Embryonic facial prominence (tissue), 1 donor: ENCODE measurements at regions not wholly inside any gene's neighbourhood (a gene's known extent, or its start where the extent isn't known, plus 50 kb on each side); places are given as distances from the start of the nearest gene placed in this dataset.
"Not testable (repeated sequence)": the region's sequence is repeated elsewhere in the genome, so short reads cannot be mapped to it uniquely, and the experiment has no call there.

Experiments
- DNase-seq: peaks from one replicate; pipeline ENCODE4 v3.0.0-alpha.2; 2016; ENCODE audit errors: extremely low spot score

GRCh38 chr17:13442361-13442760, 159.4 kb downstream of the HS3ST3A1 start:
- DNase-seq = no peak

GRCh38 chr17:13441873-13442272, 159.9 kb downstream of the HS3ST3A1 start:
- DNase-seq = no peak

- DNase-seq = no peak
Observed at GRCh38 chr17:13437966-13438779, 163.6 kb downstream of the HS3ST3A1 start.

- no peak for DNase-seq
Observed at GRCh38 chr17:13435230-13435629, 166.5 kb downstream of the HS3ST3A1 start.

- no peak for DNase-seq
Observed at GRCh38 chr17:13429201-13429600, 172.5 kb downstream of the HS3ST3A1 start.

- DNase-seq = no peak
Observed at GRCh38 chr17:13428611-13429042, 173.1 kb downstream of the HS3ST3A1 start.

- no peak for DNase-seq
Observed at GRCh38 chr17:13426991-13427390, 174.7 kb downstream of the HS3ST3A1 start.

- no peak for DNase-seq
Observed at GRCh38 chr17:13425390-13425789, 176.3 kb downstream of the HS3ST3A1 start.

GRCh38 chr17:13421581-13422130, 180.1 kb downstream of the HS3ST3A1 start:
- no peak for DNase-seq

- DNase-seq = no peak
Observed at GRCh38 chr17:13420878-13421277, 180.9 kb downstream of the HS3ST3A1 start.

- DNase-seq = no peak
Observed at GRCh38 chr17:13420418-13420826, 181.3 kb downstream of the HS3ST3A1 start.

- no peak for DNase-seq
Observed at GRCh38 chr17:13419676-13420075, 182.1 kb downstream of the HS3ST3A1 start.

GRCh38 chr17:13418891-13419290, 182.8 kb downstream of the HS3ST3A1 start:
- no peak for DNase-seq

- no peak for DNase-seq
Observed at GRCh38 chr17:13417381-13417950, 184.3 kb downstream of the HS3ST3A1 start.

- DNase-seq = no peak
Observed at GRCh38 chr17:13416748-13417363, 184.9 kb downstream of the HS3ST3A1 start.

GRCh38 chr17:13415871-13416416, 185.8 kb downstream of the HS3ST3A1 start:
- DNase-seq = no peak

GRCh38 chr17:13415200-13415599, 186.5 kb downstream of the HS3ST3A1 start:
- DNase-seq = not testable (repeated sequence)

GRCh38 chr17:13413001-13413400, 188.7 kb downstream of the HS3ST3A1 start:
- no peak for DNase-seq

- no peak for DNase-seq
Observed at GRCh38 chr17:13410874-13411273, 190.9 kb downstream of the HS3ST3A1 start.

GRCh38 chr17:13410214-13410613, 191.5 kb downstream of the HS3ST3A1 start:
- DNase-seq = no peak

- no peak for DNase-seq
Observed at GRCh38 chr17:13409455-13409854, 192.3 kb downstream of the HS3ST3A1 start.

- no peak for DNase-seq
Observed at GRCh38 chr17:13407381-13407780, 194.3 kb downstream of the HS3ST3A1 start.
